HL-60 (cell line): ENCODE measurements at regions not wholly inside any gene's neighbourhood (a gene's known extent, or its start where the extent isn't known, plus 50 kb on each side); places are given as distances from the start of the nearest gene placed in this dataset.

Experiments used
- POLR2AphosphoS5 ChIP-seq: IDR thresholded peaks from 2 replicates; pipeline ENCODE4 v1.6.1; 2012; ENCODE audit warnings: low read depth
- SPI1 ChIP-seq: IDR thresholded peaks from 2 replicates; pipeline ENCODE4 v1.6.1; 2012; ENCODE audit warnings: low read depth, mild to moderate bottlenecking, borderline replicate concordance
- TF ChIP-seq, protein P1 (sequence below): IDR thresholded peaks from one replicate; pipeline ENCODE4 v1.5.1; 2011; ENCODE audit warnings: low read length, control low read depth, inconsistent platforms; ENCODE audit not compliant: insufficient read depth
- TF ChIP-seq, protein P2 (sequence below): IDR thresholded peaks from 2 replicates; pipeline ENCODE4 v1.6.1; 2012; ENCODE audit warnings: low read depth; ENCODE audit not compliant: insufficient replicate concordance

DNA sequence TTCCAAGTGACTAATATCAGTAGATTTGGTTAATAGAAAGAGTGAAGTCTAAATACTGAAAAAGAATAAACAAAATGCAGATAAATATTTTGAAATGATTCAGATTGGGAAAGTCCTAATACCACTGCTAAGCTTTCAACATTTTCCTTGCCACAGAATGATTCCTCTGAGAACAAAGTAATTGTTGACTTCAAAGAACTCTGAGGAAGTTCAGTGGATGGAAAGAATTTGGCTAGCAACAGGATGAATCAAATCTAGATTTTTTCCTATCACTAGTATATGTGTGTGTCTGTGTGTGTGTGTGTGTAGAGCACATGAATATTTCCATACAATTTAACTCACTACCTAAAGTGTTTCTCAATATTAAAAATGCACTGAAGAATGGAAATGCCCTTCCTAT, 107.9 kb upstream of the PREP start:
- TF ChIP-seq, protein P1, sequence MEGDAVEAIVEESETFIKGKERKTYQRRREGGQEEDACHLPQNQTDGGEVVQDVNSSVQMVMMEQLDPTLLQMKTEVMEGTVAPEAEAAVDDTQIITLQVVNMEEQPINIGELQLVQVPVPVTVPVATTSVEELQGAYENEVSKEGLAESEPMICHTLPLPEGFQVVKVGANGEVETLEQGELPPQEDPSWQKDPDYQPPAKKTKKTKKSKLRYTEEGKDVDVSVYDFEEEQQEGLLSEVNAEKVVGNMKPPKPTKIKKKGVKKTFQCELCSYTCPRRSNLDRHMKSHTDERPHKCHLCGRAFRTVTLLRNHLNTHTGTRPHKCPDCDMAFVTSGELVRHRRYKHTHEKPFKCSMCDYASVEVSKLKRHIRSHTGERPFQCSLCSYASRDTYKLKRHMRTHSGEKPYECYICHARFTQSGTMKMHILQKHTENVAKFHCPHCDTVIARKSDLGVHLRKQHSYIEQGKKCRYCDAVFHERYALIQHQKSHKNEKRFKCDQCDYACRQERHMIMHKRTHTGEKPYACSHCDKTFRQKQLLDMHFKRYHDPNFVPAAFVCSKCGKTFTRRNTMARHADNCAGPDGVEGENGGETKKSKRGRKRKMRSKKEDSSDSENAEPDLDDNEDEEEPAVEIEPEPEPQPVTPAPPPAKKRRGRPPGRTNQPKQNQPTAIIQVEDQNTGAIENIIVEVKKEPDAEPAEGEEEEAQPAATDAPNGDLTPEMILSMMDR = no peak
- TF ChIP-seq SPI1 (no peak), POLR2AphosphoS5 (no peak)
- TF ChIP-seq, protein P2, sequence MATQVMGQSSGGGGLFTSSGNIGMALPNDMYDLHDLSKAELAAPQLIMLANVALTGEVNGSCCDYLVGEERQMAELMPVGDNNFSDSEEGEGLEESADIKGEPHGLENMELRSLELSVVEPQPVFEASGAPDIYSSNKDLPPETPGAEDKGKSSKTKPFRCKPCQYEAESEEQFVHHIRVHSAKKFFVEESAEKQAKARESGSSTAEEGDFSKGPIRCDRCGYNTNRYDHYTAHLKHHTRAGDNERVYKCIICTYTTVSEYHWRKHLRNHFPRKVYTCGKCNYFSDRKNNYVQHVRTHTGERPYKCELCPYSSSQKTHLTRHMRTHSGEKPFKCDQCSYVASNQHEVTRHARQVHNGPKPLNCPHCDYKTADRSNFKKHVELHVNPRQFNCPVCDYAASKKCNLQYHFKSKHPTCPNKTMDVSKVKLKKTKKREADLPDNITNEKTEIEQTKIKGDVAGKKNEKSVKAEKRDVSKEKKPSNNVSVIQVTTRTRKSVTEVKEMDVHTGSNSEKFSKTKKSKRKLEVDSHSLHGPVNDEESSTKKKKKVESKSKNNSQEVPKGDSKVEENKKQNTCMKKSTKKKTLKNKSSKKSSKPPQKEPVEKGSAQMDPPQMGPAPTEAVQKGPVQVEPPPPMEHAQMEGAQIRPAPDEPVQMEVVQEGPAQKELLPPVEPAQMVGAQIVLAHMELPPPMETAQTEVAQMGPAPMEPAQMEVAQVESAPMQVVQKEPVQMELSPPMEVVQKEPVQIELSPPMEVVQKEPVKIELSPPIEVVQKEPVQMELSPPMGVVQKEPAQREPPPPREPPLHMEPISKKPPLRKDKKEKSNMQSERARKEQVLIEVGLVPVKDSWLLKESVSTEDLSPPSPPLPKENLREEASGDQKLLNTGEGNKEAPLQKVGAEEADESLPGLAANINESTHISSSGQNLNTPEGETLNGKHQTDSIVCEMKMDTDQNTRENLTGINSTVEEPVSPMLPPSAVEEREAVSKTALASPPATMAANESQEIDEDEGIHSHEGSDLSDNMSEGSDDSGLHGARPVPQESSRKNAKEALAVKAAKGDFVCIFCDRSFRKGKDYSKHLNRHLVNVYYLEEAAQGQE = no peak
